Large intestine (tissue), 3 donors: ENCODE measurements at regions not wholly inside any gene's neighbourhood (a gene's known extent, or its start where the extent isn't known, plus 50 kb on each side); places are given as distances from the start of the nearest gene placed in this dataset.
A peak's percentile ranks its signal among the peaks of the same experiment; 100 is the strongest.
"Not testable (repeated sequence)": the region's sequence is repeated elsewhere in the genome, so short reads cannot be mapped to it uniquely, and the experiment has no call there.

Experiments
- DNase-seq, 2 donors: peaks; one replicate each; pipeline versions ENCODE4 v3.0.0 to v3.0.0-alpha.2; 2013
- H3K27ac ChIP-seq: one replicate; pipeline ENCODE4 v1.5.1; 2013; ENCODE audit warnings: low read length
- H3K27me3 ChIP-seq: 2 replicates; pipeline ENCODE4 v1.6.1; 2013; ENCODE audit warnings: low read length; ENCODE audit not compliant: control insufficient read depth, insufficient read depth
- H3K36me3 ChIP-seq: 2 replicates; pipeline ENCODE4 v1.6.1; 2013; ENCODE audit warnings: low read length; ENCODE audit not compliant: control insufficient read depth, insufficient read depth
- H3K4me1 ChIP-seq: one replicate; pipeline ENCODE4 v1.6.1; 2013; ENCODE audit warnings: low read length; ENCODE audit not compliant: control insufficient read depth, insufficient read depth
- H3K4me3 ChIP-seq: one replicate; pipeline ENCODE4 v1.5.1; 2013; ENCODE audit warnings: low read length
- H3K9me3 ChIP-seq: one replicate; pipeline ENCODE4 v1.6.1; 2013; ENCODE audit warnings: mild to moderate bottlenecking, low read depth, low read length, moderate library complexity; ENCODE audit not compliant: control insufficient read depth
- WGBS: methylation state at CpG from one replicate; pipeline ENCODE4 v1.1.5; 2013; ENCODE audit warnings: low lambda C conversion rate; ENCODE audit not compliant: insufficient coverage; 5-methylcytosine and 5-hydroxymethylcytosine counted together

GRCh38 chr7:26991796-26992195 lies 104.0 kb downstream of the HOXA1 start:
- Histone ChIP-seq H3K9me3 (no peaks in the 10 kb centered on the region), H3K27ac (no peak overlapping the region), H3K27me3 (no peaks in the 10 kb centered on the region), H3K4me3 (no peak overlapping the region), H3K4me1 (no peaks in the 10 kb centered on the region), H3K36me3 (no peaks in the 10 kb centered on the region)
- no CpG with 5 or more reads among the region's 6 CpGs for WGBS
- DNase-seq = no peak

- Histone ChIP-seq H3K36me3 (no peaks in the 10 kb centered on the region), H3K27me3 (no peaks in the 10 kb centered on the region), H3K9me3 (no peaks in the 10 kb centered on the region), H3K4me3 (no peak overlapping the region), H3K27ac (no peak overlapping the region), H3K4me1 (no peaks in the 10 kb centered on the region)
- no CpG with 5 or more reads among the region's 3 CpGs for WGBS
- no peak for DNase-seq
Measured at GRCh38 chr7:26989897-26990670, 105.7 kb downstream of the HOXA1 start.

GRCh38 chr7:26988836-26989374 lies 106.9 kb downstream of the HOXA1 start:
- no peaks in the 10 kb centered on the region for H3K27me3 ChIP-seq
- WGBS = 33% methylated on average over 1 of the region's 9 CpGs
- H3K27ac ChIP-seq = no peak overlapping the region
- no peak overlapping the region for H3K4me3 ChIP-seq
- no peaks in the 10 kb centered on the region for H3K36me3 ChIP-seq
- H3K4me1 ChIP-seq = no peaks in the 10 kb centered on the region
- DNase-seq = no peak
- H3K9me3 ChIP-seq = no peaks in the 10 kb centered on the region

GRCh38 chr7:26987338-26987737 lies 108.5 kb downstream of the HOXA1 start:
- Histone ChIP-seq H3K4me1 (no peaks in the 10 kb centered on the region), H3K9me3 (no peaks in the 10 kb centered on the region), H3K36me3 (no peaks in the 10 kb centered on the region), H3K27me3 (no peaks in the 10 kb centered on the region), H3K4me3 (no peak overlapping the region), H3K27ac (no peak overlapping the region)
- WGBS = 40% methylated on average over 1 of the region's 3 CpGs
- DNase-seq = no peak

- 86% methylated on average over 1 of the region's 2 CpGs for WGBS
- Histone ChIP-seq H3K36me3 (no peaks in the 10 kb centered on the region), H3K27ac (no peak overlapping the region), H3K27me3 (no peaks in the 10 kb centered on the region), H3K4me3 (no peak overlapping the region), H3K9me3 (no peaks in the 10 kb centered on the region), H3K4me1 (no peaks in the 10 kb centered on the region)
- no peak for DNase-seq
Measured at GRCh38 chr7:26978146-26978545, 113.8 kb upstream of the SKAP2 start.

GRCh38 chr7:26976840-26977239 lies 112.5 kb upstream of the SKAP2 start:
- H3K4me3 ChIP-seq = no peak overlapping the region
- no peak overlapping the region for H3K27ac ChIP-seq
- DNase-seq = no peak
- H3K27me3 ChIP-seq = no peaks in the 10 kb centered on the region
- no peaks in the 10 kb centered on the region for H3K4me1 ChIP-seq
- H3K9me3 ChIP-seq = no peaks in the 10 kb centered on the region
- H3K36me3 ChIP-seq = no peaks in the 10 kb centered on the region

GRCh38 chr7:26971924-26972323 lies 107.5 kb upstream of the SKAP2 start:
- WGBS = 100% methylated on average over 2 of the region's 2 CpGs
- not testable (repeated sequence) for H3K4me1 ChIP-seq, H3K4me3 ChIP-seq, H3K9me3 ChIP-seq, DNase-seq, H3K27ac ChIP-seq, H3K36me3 ChIP-seq, H3K27me3 ChIP-seq

- Histone ChIP-seq H3K9me3 (no peaks in the 10 kb centered on the region), H3K4me3 (no peak overlapping the region), H3K36me3 (no peaks in the 10 kb centered on the region), H3K4me1 (no peaks in the 10 kb centered on the region), H3K27ac (no peak overlapping the region), H3K27me3 (no peaks in the 10 kb centered on the region)
- DNase-seq = peak; percentile 4 to 51
- 10% methylated on average over 2 of the region's 3 CpGs for WGBS
Measured at GRCh38 chr7:26965724-26966123, 101.3 kb upstream of the SKAP2 start.

- WGBS = no CpG with 5 or more reads among the region's 2 CpGs
- Histone ChIP-seq H3K4me1 (no peaks in the 10 kb centered on the region), H3K27me3 (no peaks in the 10 kb centered on the region), H3K36me3 (no peaks in the 10 kb centered on the region), H3K27ac (no peak overlapping the region), H3K4me3 (no peak overlapping the region), H3K9me3 (no peaks in the 10 kb centered on the region)
- no peak for DNase-seq
Measured at GRCh38 chr7:26964156-26964808, 99.9 kb upstream of the SKAP2 start.

- Histone ChIP-seq H3K27me3 (no peaks in the 10 kb centered on the region), H3K9me3 (no peaks in the 10 kb centered on the region), H3K4me1 (no peaks in the 10 kb centered on the region), H3K4me3 (no peak overlapping the region), H3K27ac (no peak overlapping the region), H3K36me3 (no peaks in the 10 kb centered on the region)
- 100% methylated on average over 2 of the region's 3 CpGs for WGBS
- no peak for DNase-seq
Measured at GRCh38 chr7:26959290-26959689, 94.9 kb upstream of the SKAP2 start.

GRCh38 chr7:26958834-26959233 lies 94.4 kb upstream of the SKAP2 start:
- no peaks in the 10 kb centered on the region for H3K27me3 ChIP-seq
- H3K36me3 ChIP-seq = no peaks in the 10 kb centered on the region
- WGBS = no CpG with 5 or more reads among the region's 5 CpGs
- DNase-seq = no peak
- no peaks in the 10 kb centered on the region for H3K4me1 ChIP-seq
- no peak overlapping the region for H3K27ac ChIP-seq
- no peak overlapping the region for H3K4me3 ChIP-seq
- H3K9me3 ChIP-seq = no peaks in the 10 kb centered on the region
